MM.1S (cell line): ENCODE measurements at regions not wholly inside any gene's neighbourhood (a gene's known extent, or its start where the extent isn't known, plus 50 kb on each side); places are given as distances from the start of the nearest gene placed in this dataset.

Experiments used
- DNase-seq: peaks from one replicate; pipeline ENCODE4 v3.0.0-alpha.2; 2015
- H2AFZ ChIP-seq: fragments of 300-600 bp; sonication (generic); 2 replicates; pipeline ENCODE4 v1.6.0; 2016; ENCODE audit warnings: antibody characterized with exemption, low read length
- H3F3A ChIP-seq: fragments of 300-600 bp; sonication (generic); 2 replicates; pipeline ENCODE4 v1.6.1; 2016; ENCODE audit warnings: mild to moderate bottlenecking, antibody characterized with exemption, low read length, moderate library complexity, mixed read lengths; ENCODE audit not compliant: insufficient read depth
- H3K27ac ChIP-seq: fragments of 300-600 bp; sonication (generic); 2 replicates; pipeline ENCODE4 v1.5.1; 2016; ENCODE audit warnings: mild to moderate bottlenecking, low read length
- H3K27me3 ChIP-seq: fragments of 300-600 bp; sonication (generic); replicated peaks from 2 replicates; pipeline ENCODE4 v1.6.0; 2016; ENCODE audit warnings: low read length; ENCODE audit not compliant: insufficient read depth
- H3K36me3 ChIP-seq: fragments of 300-600 bp; sonication (generic); replicated peaks from 2 replicates; pipeline ENCODE4 v1.6.1; 2016; ENCODE audit warnings: mild to moderate bottlenecking, low read length, mixed read lengths; ENCODE audit not compliant: insufficient read depth
- H3K4me1 ChIP-seq: fragments of 300-600 bp; sonication (generic); 2 replicates; pipeline ENCODE4 v1.6.1; 2016; ENCODE audit warnings: low read length, mixed read lengths
- H3K4me2 ChIP-seq: fragments of 300-600 bp; sonication (generic); 2 replicates; pipeline ENCODE4 v1.6.0; 2016; ENCODE audit warnings: low read depth, low read length
- H3K4me3 ChIP-seq: fragments of 300-600 bp; sonication (generic); 2 replicates; pipeline ENCODE4 v1.5.1; 2016; ENCODE audit warnings: low read length, mixed read lengths
- H3K79me2 ChIP-seq: fragments of 300-600 bp; sonication (generic); 2 replicates; pipeline ENCODE4 v1.6.1; 2016; ENCODE audit warnings: mixed run types, low read length, mixed read lengths
- H3K9ac ChIP-seq: fragments of 300-600 bp; sonication (generic); 2 replicates; pipeline ENCODE4 v1.6.1; 2016; ENCODE audit warnings: low read length, mixed read lengths
- H3K9me2 ChIP-seq: fragments of 300-600 bp; sonication (generic); replicated peaks from 2 replicates; pipeline ENCODE4 v1.6.1; 2016; ENCODE audit warnings: mild to moderate bottlenecking, low read length, mixed read lengths; ENCODE audit not compliant: insufficient read depth
- H3K9me3 ChIP-seq: fragments of 300-600 bp; sonication (generic); replicated peaks from 2 replicates; pipeline ENCODE4 v1.6.1; 2016; ENCODE audit warnings: mild to moderate bottlenecking, low read length, mixed read lengths; ENCODE audit not compliant: insufficient read depth
- H4K20me1 ChIP-seq: fragments of 300-600 bp; sonication (generic); 2 replicates; pipeline ENCODE4 v1.6.1; 2016; ENCODE audit warnings: mild to moderate bottlenecking, low read length, moderate library complexity, mixed read lengths; ENCODE audit not compliant: insufficient read depth
- CTCF ChIP-seq: fragments of 300-600 bp; sonication (generic); IDR thresholded peaks from 2 replicates; pipeline ENCODE4 v1.5.1; 2016; ENCODE audit warnings: antibody characterized with exemption, low read length, mixed read lengths
- EZH2 ChIP-seq: fragments of 300-600 bp; sonication (generic); optimal IDR thresholded peaks from 2 replicates; pipeline ENCODE3; 2017; ENCODE audit warnings: low read depth, mild to moderate bottlenecking, antibody characterized with exemption, low read length, mixed read lengths
- EZH2phosphoT487 ChIP-seq: fragments of 300-600 bp; sonication (generic); IDR thresholded peaks from 2 replicates; pipeline ENCODE4 v1.6.1; 2018; ENCODE audit warnings: antibody characterized with exemption, low read length

GRCh38 chr5:165139721-165140120 is 1634.3 kb downstream of the MAT2B start:
- Histone ChIP-seq H3K27me3 (no peaks in the 10 kb centered on the region), H3K79me2 (no peaks in the 10 kb centered on the region), H3F3A (no peaks in the 10 kb centered on the region), H3K9me2 (no peaks in the 10 kb centered on the region), H3K9ac (no peak overlapping the region), H3K4me1 (no peaks in the 10 kb centered on the region), H2AFZ (no peak overlapping the region), H3K9me3 (no peaks in the 10 kb centered on the region), H3K4me3 (no peak overlapping the region), H3K36me3 (no peaks in the 10 kb centered on the region), H3K27ac (no peak overlapping the region), H3K4me2 (no peak overlapping the region), H4K20me1 (no peaks in the 10 kb centered on the region)
- TF ChIP-seq CTCF: no peak
- no peak for TF ChIP-seq EZH2phosphoT487
- TF ChIP-seq EZH2: no peak
- no peak for DNase-seq

- no peaks in the 10 kb centered on the region for H4K20me1 ChIP-seq
- no peaks in the 10 kb centered on the region for H3F3A ChIP-seq
- H3K9me2 ChIP-seq: no peaks in the 10 kb centered on the region
- H3K9me3 ChIP-seq: no peaks in the 10 kb centered on the region
- no peak overlapping the region for H2AFZ ChIP-seq
- no peaks in the 10 kb centered on the region for H3K4me1 ChIP-seq
- H3K9ac ChIP-seq: no peak overlapping the region
- no peaks in the 10 kb centered on the region for H3K36me3 ChIP-seq
- no peak overlapping the region for H3K4me2 ChIP-seq
- H3K27me3 ChIP-seq: no peaks in the 10 kb centered on the region
- DNase-seq: no peak
- no peak overlapping the region for H3K27ac ChIP-seq
- H3K79me2 ChIP-seq: no peaks in the 10 kb centered on the region
- TF ChIP-seq CTCF: no peak
- H3K4me3 ChIP-seq: no peak overlapping the region
Observed at GRCh38 chr5:165143741-165144140, 1638.3 kb downstream of the MAT2B start.

GRCh38 chr5:165149431-165149830 is 1644.0 kb downstream of the MAT2B start:
- no peaks in the 10 kb centered on the region for H3K4me1 ChIP-seq
- TF ChIP-seq EZH2phosphoT487 (no peak), CTCF (no peak), EZH2 (no peak)

More at GRCh38 chr5:165149431-165149830, 1644.0 kb downstream of the MAT2B start:
- no peak overlapping the region for H3K4me3 ChIP-seq
- H3K9me2 ChIP-seq: no peaks in the 10 kb centered on the region
- no peak overlapping the region for H3K4me2 ChIP-seq
- no peaks in the 10 kb centered on the region for H3K36me3 ChIP-seq
- H3K79me2 ChIP-seq: no peaks in the 10 kb centered on the region
- no peak overlapping the region for H3K27ac ChIP-seq
- no peak for DNase-seq
- H2AFZ ChIP-seq: no peak overlapping the region
- H4K20me1 ChIP-seq: no peaks in the 10 kb centered on the region
- no peaks in the 10 kb centered on the region for H3K27me3 ChIP-seq
- no peaks in the 10 kb centered on the region for H3F3A ChIP-seq
- H3K9me3 ChIP-seq: no peaks in the 10 kb centered on the region
- no peak overlapping the region for H3K9ac ChIP-seq
